OCI-LY1 (cell line): ENCODE measurements at regions not wholly inside any gene's neighbourhood (a gene's known extent, or its start where the extent isn't known, plus 50 kb on each side); places are given as distances from the start of the nearest gene placed in this dataset.

Experiments used
- EZH2 ChIP-seq: fragments of 200-600 bp; sonication (generic), shearing (Covaris generic); IDR thresholded peaks from 2 replicates; pipeline ENCODE4 v1.8.0; 2017; ENCODE audit warnings: borderline replicate concordance, mixed run types, mild to moderate bottlenecking, antibody characterized with exemption, low read length, moderate library complexity, mixed read lengths
- TF ChIP-seq, protein P1 (sequence below): fragments of 200-600 bp; sonication (generic), shearing (Covaris generic); IDR thresholded peaks from 2 replicates; pipeline ENCODE4 v1.5.1; 2017; ENCODE audit warnings: mild to moderate bottlenecking, antibody characterized with exemption, low read length, moderate library complexity, mixed read lengths

DNA sequence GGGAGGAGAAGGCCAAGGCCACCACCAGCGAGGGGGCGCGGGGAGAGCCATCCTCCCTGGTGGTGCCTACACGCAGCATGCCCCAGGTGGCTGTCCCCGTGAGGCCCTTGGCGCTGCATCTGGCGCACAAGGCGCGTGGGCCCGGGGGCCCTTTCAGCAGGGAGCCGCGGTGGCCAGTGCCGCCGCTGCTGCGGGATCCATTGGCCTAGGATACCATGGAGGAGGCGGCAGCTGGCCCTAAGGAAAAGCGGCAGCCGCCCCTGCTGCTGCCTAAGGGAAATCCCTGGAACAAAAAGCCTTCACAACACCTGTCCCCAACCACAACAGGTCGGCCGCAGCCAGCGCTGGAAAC is 1059.6 kb downstream of the TECRL start:
- TF ChIP-seq, protein P1, sequence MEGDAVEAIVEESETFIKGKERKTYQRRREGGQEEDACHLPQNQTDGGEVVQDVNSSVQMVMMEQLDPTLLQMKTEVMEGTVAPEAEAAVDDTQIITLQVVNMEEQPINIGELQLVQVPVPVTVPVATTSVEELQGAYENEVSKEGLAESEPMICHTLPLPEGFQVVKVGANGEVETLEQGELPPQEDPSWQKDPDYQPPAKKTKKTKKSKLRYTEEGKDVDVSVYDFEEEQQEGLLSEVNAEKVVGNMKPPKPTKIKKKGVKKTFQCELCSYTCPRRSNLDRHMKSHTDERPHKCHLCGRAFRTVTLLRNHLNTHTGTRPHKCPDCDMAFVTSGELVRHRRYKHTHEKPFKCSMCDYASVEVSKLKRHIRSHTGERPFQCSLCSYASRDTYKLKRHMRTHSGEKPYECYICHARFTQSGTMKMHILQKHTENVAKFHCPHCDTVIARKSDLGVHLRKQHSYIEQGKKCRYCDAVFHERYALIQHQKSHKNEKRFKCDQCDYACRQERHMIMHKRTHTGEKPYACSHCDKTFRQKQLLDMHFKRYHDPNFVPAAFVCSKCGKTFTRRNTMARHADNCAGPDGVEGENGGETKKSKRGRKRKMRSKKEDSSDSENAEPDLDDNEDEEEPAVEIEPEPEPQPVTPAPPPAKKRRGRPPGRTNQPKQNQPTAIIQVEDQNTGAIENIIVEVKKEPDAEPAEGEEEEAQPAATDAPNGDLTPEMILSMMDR = no peak
- no peak for TF ChIP-seq EZH2
